ENCODE measurements at regions not wholly inside any gene's neighbourhood (a gene's known extent, or its start where the extent isn't known, plus 50 kb on each side); places are given as distances from the start of the nearest gene placed in this dataset.

DNA sequence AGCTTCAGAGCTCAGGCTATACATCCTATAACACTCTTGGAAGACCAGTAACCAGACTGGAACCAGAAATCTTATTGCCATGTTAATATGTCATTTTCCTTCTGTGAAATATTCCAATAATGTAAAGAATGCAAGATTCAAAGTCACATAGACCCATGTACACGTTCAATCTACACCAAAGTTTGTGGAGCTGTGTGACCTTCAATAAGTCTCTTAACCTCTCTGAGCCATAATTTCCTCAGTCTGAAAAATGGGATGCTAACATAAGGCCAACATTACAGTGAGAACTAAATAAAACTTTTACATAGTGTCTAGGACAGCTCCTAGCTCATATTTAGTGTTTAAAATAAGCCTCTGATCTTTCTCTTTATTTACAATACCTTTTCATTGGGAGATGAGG, 70.4 kb downstream of the ARRDC3 start (continued):
- TF ChIP-seq, protein P1, sequence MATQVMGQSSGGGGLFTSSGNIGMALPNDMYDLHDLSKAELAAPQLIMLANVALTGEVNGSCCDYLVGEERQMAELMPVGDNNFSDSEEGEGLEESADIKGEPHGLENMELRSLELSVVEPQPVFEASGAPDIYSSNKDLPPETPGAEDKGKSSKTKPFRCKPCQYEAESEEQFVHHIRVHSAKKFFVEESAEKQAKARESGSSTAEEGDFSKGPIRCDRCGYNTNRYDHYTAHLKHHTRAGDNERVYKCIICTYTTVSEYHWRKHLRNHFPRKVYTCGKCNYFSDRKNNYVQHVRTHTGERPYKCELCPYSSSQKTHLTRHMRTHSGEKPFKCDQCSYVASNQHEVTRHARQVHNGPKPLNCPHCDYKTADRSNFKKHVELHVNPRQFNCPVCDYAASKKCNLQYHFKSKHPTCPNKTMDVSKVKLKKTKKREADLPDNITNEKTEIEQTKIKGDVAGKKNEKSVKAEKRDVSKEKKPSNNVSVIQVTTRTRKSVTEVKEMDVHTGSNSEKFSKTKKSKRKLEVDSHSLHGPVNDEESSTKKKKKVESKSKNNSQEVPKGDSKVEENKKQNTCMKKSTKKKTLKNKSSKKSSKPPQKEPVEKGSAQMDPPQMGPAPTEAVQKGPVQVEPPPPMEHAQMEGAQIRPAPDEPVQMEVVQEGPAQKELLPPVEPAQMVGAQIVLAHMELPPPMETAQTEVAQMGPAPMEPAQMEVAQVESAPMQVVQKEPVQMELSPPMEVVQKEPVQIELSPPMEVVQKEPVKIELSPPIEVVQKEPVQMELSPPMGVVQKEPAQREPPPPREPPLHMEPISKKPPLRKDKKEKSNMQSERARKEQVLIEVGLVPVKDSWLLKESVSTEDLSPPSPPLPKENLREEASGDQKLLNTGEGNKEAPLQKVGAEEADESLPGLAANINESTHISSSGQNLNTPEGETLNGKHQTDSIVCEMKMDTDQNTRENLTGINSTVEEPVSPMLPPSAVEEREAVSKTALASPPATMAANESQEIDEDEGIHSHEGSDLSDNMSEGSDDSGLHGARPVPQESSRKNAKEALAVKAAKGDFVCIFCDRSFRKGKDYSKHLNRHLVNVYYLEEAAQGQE (IDR thresholded peaks at IDR 0.05), result no peak
- TF ChIP-seq KDM1A (IDR thresholded peaks at IDR 0.05; ENCODE audit: low read depth) (peak; percentile 91), TFCP2L1 (CRISPR knock-in tag; IDR thresholded peaks at IDR 0.05) (peak; percentile 68; the same call in 1 of the 2 replicates), CHD4 (IDR thresholded peaks at IDR 0.05; ENCODE audit: borderline replicate concordance) (0 out of 2 replicates have a peak, but pooled peaks have one; percentile 63), HDAC2 (IDR thresholded peaks at IDR 0.05) (peak; percentile 94; the same call in 1 of the 2 replicates), SMC3 (IDR thresholded peaks at IDR 0.05) (no peak), RCOR1 (IDR thresholded peaks at IDR 0.05; ENCODE audit: low read depth, low read length) (no peak)

GRCh38 chr5:91311697-91312501, 71.2 kb downstream of the ARRDC3 start:
- Histone ChIP-seq H3K9me3 (no peaks in the 10 kb centered on the region), H3K4me3 (peak overlapping the region; percentile 41), H3K4me2 (peak overlapping the region; percentile 89), H3K27ac (peak overlapping the region; percentile 91 to 94), H3K4me1 (peaks cover 57% of the 10 kb centered on the region)
- DNase-seq (ENCODE audit: low read depth in 1 of 2, low spot score in 1 of 2) (peak; percentile 86 to 94), ATAC-seq (peak; percentile 78 to 80), FAIRE-seq (peak; percentile 82)
- CTCF ChIA-PET, result interaction anchor here (0.6 to 3.5 kb wide), 10 partner anchors 10 to 446 kb away, joined by 3 to 14 read pairs (median 4); no protein-coding TSS in a partner anchor
- POLR2A ChIA-PET, result interaction anchor here (0.7 to 4.7 kb wide), 8 partner anchors 9 to 329 kb away, joined by 3 to 57 read pairs (median 4); partner anchors contain the start of gene ARRDC3
- 2% methylated on average over 11 of the region's 11 CpGs for WGBS (ENCODE audit: missing lambda C conversion rate)
- TF ChIP-seq EHF (CRISPR knock-in tag; IDR thresholded peaks at IDR 0.05), result peak; percentile 54; the same call in 1 of the 2 replicates
- TF ChIP-seq CEBPB (IDR thresholded peaks at IDR 0.05), result peak in 1 of 2 experiments; percentile 26; a peak in 1 of 4 replicates
- peak; percentile 75 for TF ChIP-seq HOXA7 (CRISPR knock-in tag; IDR thresholded peaks at IDR 0.05)
- TF ChIP-seq NFE2L2 (conservative IDR thresholded peaks at IDR 0.05; ENCODE audit: low read length), result no peak
- TF ChIP-seq CHD2 (IDR thresholded peaks at IDR 0.05; ENCODE audit: low read length, partially characterized antibody), result no peak
- TF ChIP-seq CHD4 (IDR thresholded peaks at IDR 0.05; ENCODE audit: borderline replicate concordance), result no peak
- TF ChIP-seq, protein P2, sequence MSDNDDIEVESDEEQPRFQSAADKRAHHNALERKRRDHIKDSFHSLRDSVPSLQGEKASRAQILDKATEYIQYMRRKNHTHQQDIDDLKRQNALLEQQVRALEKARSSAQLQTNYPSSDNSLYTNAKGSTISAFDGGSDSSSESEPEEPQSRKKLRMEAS (IDR thresholded peaks at IDR 0.05), result peak; percentile 72
- TF ChIP-seq EP300 (IDR thresholded peaks at IDR 0.05), result peak; percentile 84 to 91; a peak in 4 of 5 replicates
- peak; percentile 41; the same call in 1 of the 2 replicates for TF ChIP-seq FOSB (CRISPR knock-in tag; IDR thresholded peaks at IDR 0.05)
- TF ChIP-seq FOSL2 (IDR thresholded peaks at IDR 0.05), result peak; percentile 92
- TF ChIP-seq FOSL2 (CRISPR knock-in tag; IDR thresholded peaks at IDR 0.05), result peak; percentile 95
- peak; percentile 55; the same call in 1 of the 2 replicates for TF ChIP-seq ZNF302 (CRISPR knock-in tag; IDR thresholded peaks at IDR 0.05)
- no peak for TF ChIP-seq USF2 (IDR thresholded peaks at IDR 0.05)
- peak; percentile 89 for TF ChIP-seq TP53 (CRISPR knock-in tag; IDR thresholded peaks at IDR 0.05)
- TF ChIP-seq NPAS2 (CRISPR knock-in tag; IDR thresholded peaks at IDR 0.05; ENCODE audit: borderline replicate concordance), result no peak
- peak; percentile 61; the same call in 1 of the 2 replicates for TF ChIP-seq HOXB5 (CRISPR knock-in tag; IDR thresholded peaks at IDR 0.05)
- TF ChIP-seq SMC3 (IDR thresholded peaks at IDR 0.05), result peak; percentile 52
- TF ChIP-seq, protein P3, sequence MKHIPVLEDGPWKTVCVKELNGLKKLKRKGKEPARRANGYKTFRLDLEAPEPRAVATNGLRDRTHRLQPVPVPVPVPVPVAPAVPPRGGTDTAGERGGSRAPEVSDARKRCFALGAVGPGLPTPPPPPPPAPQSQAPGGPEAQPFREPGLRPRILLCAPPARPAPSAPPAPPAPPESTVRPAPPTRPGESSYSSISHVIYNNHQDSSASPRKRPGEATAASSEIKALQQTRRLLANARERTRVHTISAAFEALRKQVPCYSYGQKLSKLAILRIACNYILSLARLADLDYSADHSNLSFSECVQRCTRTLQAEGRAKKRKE (CRISPR knock-in tag; IDR thresholded peaks at IDR 0.05; ENCODE audit: low read depth), result peak; percentile 87; the same call in 1 of the 2 replicates
- peak; percentile 91; the same call in 1 of the 2 replicates for TF ChIP-seq TFCP2L1 (CRISPR knock-in tag; IDR thresholded peaks at IDR 0.05)
- peak; percentile 91; the same call in 1 of the 2 replicates for TF ChIP-seq GATA3 (IDR thresholded peaks at IDR 0.05; ENCODE audit: borderline replicate concordance)
- TF ChIP-seq POLR2AphosphoS2 (conservative IDR thresholded peaks at IDR 0.05; ENCODE audit: low read length), result peak; percentile 91
- TF ChIP-seq, protein P4, sequence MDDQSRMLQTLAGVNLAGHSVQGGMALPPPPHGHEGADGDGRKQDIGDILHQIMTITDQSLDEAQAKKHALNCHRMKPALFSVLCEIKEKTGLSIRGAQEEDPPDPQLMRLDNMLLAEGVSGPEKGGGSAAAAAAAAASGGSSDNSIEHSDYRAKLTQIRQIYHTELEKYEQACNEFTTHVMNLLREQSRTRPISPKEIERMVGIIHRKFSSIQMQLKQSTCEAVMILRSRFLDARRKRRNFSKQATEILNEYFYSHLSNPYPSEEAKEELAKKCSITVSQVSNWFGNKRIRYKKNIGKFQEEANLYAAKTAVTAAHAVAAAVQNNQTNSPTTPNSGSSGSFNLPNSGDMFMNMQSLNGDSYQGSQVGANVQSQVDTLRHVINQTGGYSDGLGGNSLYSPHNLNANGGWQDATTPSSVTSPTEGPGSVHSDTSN (IDR thresholded peaks at IDR 0.05), result no peak
- peak; percentile 98 for TF ChIP-seq JUNB (IDR thresholded peaks at IDR 0.05)
- TF ChIP-seq JUN (IDR thresholded peaks at IDR 0.05), result peak; percentile 90 to 96
- peak; percentile 65; the same call in 1 of the 2 replicates for TF ChIP-seq HOXB13 (CRISPR knock-in tag; IDR thresholded peaks at IDR 0.05; ENCODE audit: low read depth)
- peak; percentile 35 to 65; a peak in 4 of 5 replicates for TF ChIP-seq RAD21 (conservative IDR thresholded peaks at IDR 0.05 in 1 of 2, IDR thresholded peaks at IDR 0.05 in 1 of 2)
- no peak for TF ChIP-seq MAFK (IDR thresholded peaks at IDR 0.05; ENCODE audit: partially characterized antibody)
